Caco-2 (cell line): ENCODE measurements at regions not wholly inside any gene's neighbourhood (a gene's known extent, or its start where the extent isn't known, plus 50 kb on each side); places are given as distances from the start of the nearest gene placed in this dataset.
"Not testable (repeated sequence)": the region's sequence is repeated elsewhere in the genome, so short reads cannot be mapped to it uniquely, and the experiment has no call there.

Source experiments
- BruUV-seq: library from RNA; stranded (reverse); fragments of 400-500 nt; replicated peaks from 2 replicates; lab custom pipeline; 2021; lab: Mats Ljungman, UMichigan
- CTCF ChIA-PET: fragments of 300-600 bp; sonication (Branson Sonifier 250); formaldehyde crosslinking; loops from one replicate; lab custom pipeline; 2022; ENCODE audit warnings: antibody characterized with exemption; lab: Charles Lee
- POLR2A ChIA-PET: fragments of 300-600 bp; sonication (Branson Sonifier 250); formaldehyde crosslinking; loops from one replicate; lab custom pipeline; 2022; ENCODE audit warnings: antibody characterized with exemption; lab: Charles Lee
- DNase-seq, 2 experiments: peaks; one replicate each; pipeline versions ENCODE4 v3.0.0 to v3.0.0-alpha.2; 2020 to 2022
- H3K27me3 ChIP-seq: replicated peaks from 2 replicates; pipeline ENCODE4 v1.6.0; 2011; ENCODE audit warnings: low read length; ENCODE audit not compliant: control insufficient read depth, insufficient read depth
- H3K36me3 ChIP-seq: 2 replicates; pipeline ENCODE4 v1.5.1; 2011; ENCODE audit warnings: low read length; ENCODE audit not compliant: control insufficient read depth, insufficient read depth
- H3K4me1 ChIP-seq: fragments of 250-450 bp; sonication (Bioruptor Pico); 2 replicates; pipeline ENCODE4 v1.5.1; 2020; ENCODE audit warnings: mild to moderate bottlenecking
- H3K4me3 ChIP-seq: 2 replicates; pipeline ENCODE4 v1.5.1; 2011; ENCODE audit warnings: low read depth, mild to moderate bottlenecking, control low read depth, low read length
- H3K9me3 ChIP-seq: fragments of 250-450 bp; sonication (Bioruptor Pico); 2 replicates; pipeline ENCODE4 v1.5.1; 2020; ENCODE audit warnings: mild to moderate bottlenecking, moderate library complexity
- H3K27ac Mint-ChIP-seq: one replicate; pipeline ENCODE4 v1.8.0; 2022; ENCODE audit warnings: mixed read lengths; ENCODE audit not compliant: unreplicated experiment
- H3K27me3 Mint-ChIP-seq: one replicate; pipeline ENCODE4 v1.8.0; 2022; ENCODE audit warnings: mixed read lengths; ENCODE audit not compliant: insufficient read depth, unreplicated experiment
- H3K36me3 Mint-ChIP-seq: one replicate; pipeline ENCODE4 v1.8.0; 2022; ENCODE audit warnings: mild to moderate bottlenecking, mixed read lengths; ENCODE audit not compliant: insufficient read depth, unreplicated experiment
- H3K4me1 Mint-ChIP-seq: one replicate; pipeline ENCODE4 v1.8.0; 2022; ENCODE audit warnings: low read depth, mixed read lengths; ENCODE audit not compliant: unreplicated experiment
- H3K4me3 Mint-ChIP-seq: one replicate; pipeline ENCODE4 v1.8.0; 2022; ENCODE audit warnings: mild to moderate bottlenecking, moderate library complexity, mixed read lengths; ENCODE audit not compliant: unreplicated experiment
- H3K9me3 Mint-ChIP-seq: one replicate; pipeline ENCODE4 v1.8.0; 2022; ENCODE audit warnings: mixed read lengths; ENCODE audit not compliant: unreplicated experiment
- CTCF ChIP-seq, 2 experiments: fragments of 200-600 bp in 1 of 2; IDR thresholded peaks; 1 replicate in 1 of 2; 2 replicates in 1 of 2; pipeline versions ENCODE4 v1.5.1 to v1.8.0; 2011 to 2022; ENCODE audit warnings: antibody characterized with exemption in 1 of 2, control low read depth in 1 of 2, inconsistent platforms in 1 of 2, low read depth in 1 of 2, low read length in 1 of 2, mild to moderate bottlenecking in 1 of 2, moderate library complexity in 1 of 2; ENCODE audit not compliant: insufficient read depth in 1 of 2, severe bottlenecking in 1 of 2, unreplicated experiment in 1 of 2
- intact Hi-C: fragments of 100-400 bp; cut with micrococcal nuclease; formaldehyde crosslinking; loops from one replicate; pipeline ENCODE4 v1.10.0; 2022; ENCODE audit not compliant: unreplicated experiment

- no peak for TF ChIP-seq CTCF (IDR thresholded peaks at IDR 0.05; ENCODE audit: insufficient read depth in 1 of 2, low read depth in 1 of 2, low read length in 1 of 2, severe bottlenecking in 1 of 2, unreplicated experiment in 1 of 2)
- no peaks in the 10 kb centered on the region for H3K36me3 ChIP-seq
- intact Hi-C loops, result loop anchor here (1.0 kb wide), 2 partner anchors 70 to 90 kb away; no protein-coding TSS in a partner anchor
- CTCF ChIA-PET, result interaction anchor here (0.5 to 1.8 kb wide), 2 partner anchors 70 to 78 kb away, joined by 3 to 5 read pairs; no protein-coding TSS in a partner anchor
- peaks cover 12% of the 10 kb centered on the region for H3K9me3 Mint-ChIP-seq
- DNase-seq, result no peak
- no peaks in the 10 kb centered on the region for H3K4me1 ChIP-seq
- no peaks in the 10 kb centered on the region for H3K36me3 Mint-ChIP-seq
- no peak overlapping the region for H3K27ac Mint-ChIP-seq
- no peaks in the 10 kb centered on the region; the same call in 1 of the 2 replicates for H3K9me3 ChIP-seq
- H3K27me3 Mint-ChIP-seq, result peaks cover 16% of the 10 kb centered on the region
- H3K4me3 ChIP-seq, result no peak overlapping the region
- no peak overlapping the region for H3K4me3 Mint-ChIP-seq
- no peaks in the 10 kb centered on the region for H3K4me1 Mint-ChIP-seq
- BruUV-seq, result no TSS peak
- H3K27me3 ChIP-seq, result no peaks in the 10 kb centered on the region
- POLR2A ChIA-PET, result no interaction called here
Measured at GRCh38 chr15:78708713-78709260, 67.8 kb upstream of the CHRNB4 start.

GRCh38 chr15:78706481-78707235 is 65.6 kb upstream of the CHRNB4 start:
- H3K27me3 Mint-ChIP-seq, result peaks cover 19% of the 10 kb centered on the region
- DNase-seq, H3K36me3 Mint-ChIP-seq, H3K9me3 ChIP-seq, H3K4me1 Mint-ChIP-seq, H3K4me3 ChIP-seq, H3K9me3 Mint-ChIP-seq, H3K4me3 Mint-ChIP-seq, BruUV-seq, H3K36me3 ChIP-seq, H3K4me1 ChIP-seq, CTCF ChIA-PET, intact Hi-C loops, H3K27ac Mint-ChIP-seq, H3K27me3 ChIP-seq: not testable (repeated sequence)
- POLR2A ChIA-PET, result interaction anchor here (0.6 kb wide), 1 partner anchor 142 kb away, joined by 6 read pairs; no protein-coding TSS in a partner anchor

- H3K4me1 ChIP-seq, H3K27me3 ChIP-seq, intact Hi-C loops, H3K4me3 Mint-ChIP-seq, H3K36me3 ChIP-seq, CTCF ChIA-PET, POLR2A ChIA-PET, H3K9me3 Mint-ChIP-seq, H3K4me3 ChIP-seq, H3K9me3 ChIP-seq, DNase-seq, BruUV-seq, H3K27ac Mint-ChIP-seq, H3K4me1 Mint-ChIP-seq, H3K36me3 Mint-ChIP-seq: not testable (repeated sequence)
- peaks cover 22% of the 10 kb centered on the region for H3K27me3 Mint-ChIP-seq
Measured at GRCh38 chr15:78703334-78704056, 62.5 kb upstream of the CHRNB4 start.
